Brain microvascular endothelial cell (primary cell): ENCODE measurements at regions not wholly inside any gene's neighbourhood (a gene's known extent, or its start where the extent isn't known, plus 50 kb on each side); places are given as distances from the start of the nearest gene placed in this dataset.

Experiments
- DNase-seq: peaks from one replicate; pipeline ENCODE4 v3.0.0-alpha.2; 2020
- H3K27ac ChIP-seq: fragments of 250-450 bp; sonication (Bioruptor Pico); 2 replicates; pipeline ENCODE4 v1.5.1; 2020; ENCODE audit warnings: mild to moderate bottlenecking, moderate library complexity
- H3K27me3 ChIP-seq: fragments of 250-450 bp; sonication (Bioruptor Pico); replicated peaks from 2 replicates; pipeline ENCODE4 v1.5.1; 2020; ENCODE audit warnings: mild to moderate bottlenecking
- H3K36me3 ChIP-seq: fragments of 250-450 bp; sonication (Bioruptor Pico); replicated peaks from 2 replicates; pipeline ENCODE4 v1.5.1; 2020; ENCODE audit warnings: mild to moderate bottlenecking
- H3K4me3 ChIP-seq: 2 replicates; pipeline ENCODE4 v1.5.1; 2011; ENCODE audit warnings: low read depth, mild to moderate bottlenecking, control low read depth, low read length, moderate library complexity
- in situ Hi-C: cut with HindIII; loops from 2 replicates; pipeline ENCODE4 v1.10.0; 2017; ENCODE audit warnings: low sequenced_read_pairs, low pct_ligation_motif_present
- TF ChIP-seq, protein P1 (sequence below): IDR thresholded peaks from 2 replicates; pipeline ENCODE4 v1.5.1; 2011; ENCODE audit warnings: low read depth, mild to moderate bottlenecking, moderate library complexity, low read length, control low read depth, inconsistent platforms; ENCODE audit errors: missing control alignments

DNA sequence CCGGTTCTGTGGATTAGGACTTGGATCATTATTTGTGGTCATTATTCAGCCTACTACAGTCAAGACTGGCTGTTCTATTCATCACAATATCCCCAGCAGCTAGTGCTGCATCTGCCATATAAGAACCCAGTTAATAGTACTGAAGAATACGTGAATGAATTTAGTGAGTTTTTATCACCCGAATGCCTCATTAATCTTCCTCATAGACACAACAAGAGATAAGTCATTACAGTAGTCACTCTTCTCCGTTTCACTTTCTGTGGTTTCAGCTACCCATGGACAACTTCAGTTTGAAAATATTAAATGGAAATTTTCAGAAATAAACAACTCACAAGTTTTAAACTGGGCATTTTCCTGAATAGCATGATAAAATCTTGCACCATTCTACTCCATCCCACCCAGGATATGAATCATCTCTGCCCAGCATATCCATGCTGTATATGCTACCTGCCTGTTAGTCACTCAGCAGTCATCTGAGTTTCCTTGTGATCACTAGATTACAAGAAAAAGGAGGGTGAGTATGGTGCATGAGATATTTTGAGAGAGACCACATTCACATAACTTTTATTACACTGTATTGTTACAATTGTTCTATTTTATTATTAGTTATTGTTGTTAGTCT, 363.7 kb upstream of the CHAC2 start:
- DNase-seq = peak; percentile 70
- no peak overlapping the region for H3K27ac ChIP-seq
- in situ Hi-C loops = no loop called here
- no peak overlapping the region for H3K4me3 ChIP-seq
- TF ChIP-seq, protein P1, sequence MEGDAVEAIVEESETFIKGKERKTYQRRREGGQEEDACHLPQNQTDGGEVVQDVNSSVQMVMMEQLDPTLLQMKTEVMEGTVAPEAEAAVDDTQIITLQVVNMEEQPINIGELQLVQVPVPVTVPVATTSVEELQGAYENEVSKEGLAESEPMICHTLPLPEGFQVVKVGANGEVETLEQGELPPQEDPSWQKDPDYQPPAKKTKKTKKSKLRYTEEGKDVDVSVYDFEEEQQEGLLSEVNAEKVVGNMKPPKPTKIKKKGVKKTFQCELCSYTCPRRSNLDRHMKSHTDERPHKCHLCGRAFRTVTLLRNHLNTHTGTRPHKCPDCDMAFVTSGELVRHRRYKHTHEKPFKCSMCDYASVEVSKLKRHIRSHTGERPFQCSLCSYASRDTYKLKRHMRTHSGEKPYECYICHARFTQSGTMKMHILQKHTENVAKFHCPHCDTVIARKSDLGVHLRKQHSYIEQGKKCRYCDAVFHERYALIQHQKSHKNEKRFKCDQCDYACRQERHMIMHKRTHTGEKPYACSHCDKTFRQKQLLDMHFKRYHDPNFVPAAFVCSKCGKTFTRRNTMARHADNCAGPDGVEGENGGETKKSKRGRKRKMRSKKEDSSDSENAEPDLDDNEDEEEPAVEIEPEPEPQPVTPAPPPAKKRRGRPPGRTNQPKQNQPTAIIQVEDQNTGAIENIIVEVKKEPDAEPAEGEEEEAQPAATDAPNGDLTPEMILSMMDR = no peak
- H3K27me3 ChIP-seq = no peaks in the 10 kb centered on the region
- no peaks in the 10 kb centered on the region for H3K36me3 ChIP-seq

DNA sequence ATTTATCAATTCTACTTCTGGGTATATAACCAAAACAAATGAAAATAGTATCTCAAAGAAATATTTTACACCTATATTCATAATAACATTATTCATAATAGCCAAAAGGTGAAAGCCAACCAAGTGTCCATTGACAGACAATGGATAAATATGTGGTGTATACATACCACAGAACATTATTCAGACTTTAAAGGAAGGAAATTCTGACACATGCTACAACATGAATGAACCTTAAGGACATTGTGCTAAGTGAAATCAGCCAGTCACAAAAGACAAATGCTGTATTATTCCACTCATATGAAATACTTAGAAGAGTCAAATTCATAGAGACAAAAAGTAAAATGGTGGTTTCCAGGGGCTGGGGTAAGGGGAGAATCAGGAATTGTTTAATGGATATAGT, 370.5 kb upstream of the CHAC2 start:
- TF ChIP-seq, protein P1 = no peak
- in situ Hi-C loops = no loop called here
- no peak overlapping the region for H3K27ac ChIP-seq

DNA sequence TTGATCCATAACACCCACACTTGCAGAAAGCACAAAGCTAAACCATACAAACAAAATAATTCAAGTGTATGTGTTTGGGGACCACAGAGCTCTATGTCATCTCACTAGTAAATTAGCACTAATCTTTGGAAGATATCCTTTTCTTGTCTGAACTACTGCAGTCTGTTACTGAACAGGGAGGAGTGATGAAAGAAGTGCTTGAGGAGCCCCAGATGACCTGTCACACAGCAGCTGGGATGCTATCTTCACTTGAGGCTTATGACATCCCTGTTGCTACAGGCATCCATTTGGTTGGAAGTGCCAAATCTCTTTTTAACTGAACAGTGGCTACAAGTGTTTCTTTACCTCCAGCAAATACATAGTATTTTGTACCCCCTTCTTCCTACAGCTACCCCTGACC, 386.3 kb upstream of the CHAC2 start:
- no peaks in the 10 kb centered on the region for H3K27me3 ChIP-seq
- DNase-seq = no peak
- in situ Hi-C loops = no loop called here
- no peaks in the 10 kb centered on the region for H3K36me3 ChIP-seq
- TF ChIP-seq, protein P1 = no peak
- no peak overlapping the region for H3K4me3 ChIP-seq
- H3K27ac ChIP-seq = no peak overlapping the region

More for the DNA sequence above, 370.5 kb upstream of the CHAC2 start:
- H3K36me3 ChIP-seq = no peaks in the 10 kb centered on the region
- H3K27me3 ChIP-seq = no peaks in the 10 kb centered on the region
- no peak for DNase-seq
- H3K4me3 ChIP-seq = no peak overlapping the region

DNA sequence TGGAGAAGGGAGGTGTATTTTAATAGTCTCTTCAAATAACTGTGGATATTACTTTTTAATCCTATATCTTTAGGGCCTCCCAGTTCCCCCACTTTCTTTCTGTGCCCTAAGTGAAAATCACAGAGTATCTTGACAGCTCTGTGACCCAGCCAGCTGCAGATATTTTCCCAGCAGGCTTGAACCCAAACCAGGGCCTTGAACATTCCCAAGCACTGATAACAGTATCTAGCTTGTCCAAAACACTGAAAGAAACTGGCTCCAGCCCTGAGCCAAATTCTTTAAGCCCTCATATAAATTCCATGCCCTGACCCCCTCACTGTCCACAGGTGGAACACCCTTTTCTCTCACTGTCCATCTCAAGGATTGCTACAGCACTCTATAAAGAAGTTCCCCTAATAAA, 388.1 kb upstream of the CHAC2 start:
- Histone ChIP-seq H3K27ac (no peak overlapping the region), H3K36me3 (no peaks in the 10 kb centered on the region), H3K4me3 (no peak overlapping the region), H3K27me3 (no peaks in the 10 kb centered on the region)
- in situ Hi-C loops = no loop called here
- TF ChIP-seq, protein P1 = no peak
- no peak for DNase-seq

DNA sequence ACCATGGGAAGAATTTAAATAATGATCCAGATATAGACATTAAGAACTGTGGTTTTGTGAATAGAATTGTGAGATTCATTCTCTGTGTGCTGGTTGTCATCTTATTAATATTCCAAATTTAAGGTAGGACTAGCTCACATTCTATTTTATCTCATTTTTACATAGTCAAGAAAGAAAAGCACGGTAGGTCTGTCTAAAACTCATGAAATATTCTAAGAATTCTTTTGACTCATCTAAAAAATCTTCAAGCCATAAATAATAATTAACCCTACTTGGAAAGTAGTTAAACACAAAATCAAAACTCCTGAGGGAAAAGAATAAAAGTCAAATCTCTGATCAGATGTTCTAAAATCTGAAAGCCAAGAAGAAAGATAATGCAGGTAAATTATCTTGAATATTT, 388.8 kb upstream of the CHAC2 start:
- TF ChIP-seq, protein P1 = no peak
- H3K36me3 ChIP-seq = no peaks in the 10 kb centered on the region
- in situ Hi-C loops = no loop called here
- no peaks in the 10 kb centered on the region for H3K27me3 ChIP-seq
- no peak overlapping the region for H3K27ac ChIP-seq
- no peak for DNase-seq
- H3K4me3 ChIP-seq = no peak overlapping the region

DNA sequence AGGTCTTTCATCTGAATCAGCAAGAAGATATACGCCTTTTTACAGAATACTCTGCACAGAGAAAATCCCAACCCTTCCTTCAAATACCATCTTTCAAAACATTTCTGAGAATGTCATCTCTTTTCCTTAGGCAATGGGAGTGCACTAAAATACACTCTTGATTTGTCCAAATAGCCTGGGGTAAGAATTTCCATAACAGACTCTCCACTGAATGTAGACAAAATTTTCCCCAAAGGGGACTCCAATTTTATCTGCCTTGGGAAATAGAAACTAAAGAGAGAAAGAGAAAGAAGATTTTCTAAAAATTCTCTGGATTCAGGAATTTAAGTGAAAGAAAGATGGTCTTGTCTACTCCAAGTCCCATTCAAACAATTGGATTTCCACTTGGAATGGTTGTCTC, 394.5 kb upstream of the CHAC2 start:
- in situ Hi-C loops = no loop called here

More for the DNA sequence above, 394.5 kb upstream of the CHAC2 start:
- Histone ChIP-seq H3K4me3 (no peak overlapping the region), H3K27me3 (no peaks in the 10 kb centered on the region), H3K27ac (no peak overlapping the region), H3K36me3 (no peaks in the 10 kb centered on the region)
- no peak for DNase-seq
- TF ChIP-seq, protein P1 = no peak
